AG10803 (cell line): ENCODE measurements at regions not wholly inside any gene's neighbourhood (a gene's known extent, or its start where the extent isn't known, plus 50 kb on each side); places are given as distances from the start of the nearest gene placed in this dataset.
"Not testable (repeated sequence)": the region's sequence is repeated elsewhere in the genome, so short reads cannot be mapped to it uniquely, and the experiment has no call there.

Experiments
- DNase-seq: peaks from one replicate; pipeline ENCODE4 v3.0.0; 2010; ENCODE audit warnings: low read depth
- H3K4me3 ChIP-seq: 2 replicates; pipeline ENCODE4 v1.5.1; 2011; ENCODE audit warnings: mild to moderate bottlenecking, low read length, control low read depth
- CTCF ChIP-seq: conservative IDR thresholded peaks from 2 replicates; pipeline ENCODE4 v1.5.1; 2011; ENCODE audit warnings: mild to moderate bottlenecking, low read length, control low read depth, inconsistent platforms

DNA sequence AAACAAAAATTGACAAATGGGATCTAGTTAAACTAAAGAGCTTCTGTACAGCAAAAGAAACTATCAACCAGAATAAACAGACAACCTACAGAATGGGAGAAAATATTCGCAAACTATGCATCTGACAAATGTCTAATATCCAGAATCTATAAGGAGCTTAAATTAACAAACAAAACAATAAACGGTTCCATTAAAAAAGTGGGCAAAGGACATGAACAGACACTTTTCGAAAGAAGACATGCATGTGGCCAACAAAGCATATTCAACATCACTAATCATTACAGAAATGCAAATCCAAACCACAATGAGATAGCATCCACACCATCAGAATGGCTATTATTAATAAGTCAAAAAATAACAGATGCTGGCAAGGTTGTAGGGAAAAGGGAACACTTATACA, 50.5 kb upstream of the MED13L start:
- H3K4me3 ChIP-seq, DNase-seq: not testable (repeated sequence)

GRCh38 chr12:116331876-116332275, 54.4 kb upstream of the MED13L start:
- TF ChIP-seq CTCF = no peak
- no peak overlapping the region for H3K4me3 ChIP-seq
- DNase-seq = no peak

DNA sequence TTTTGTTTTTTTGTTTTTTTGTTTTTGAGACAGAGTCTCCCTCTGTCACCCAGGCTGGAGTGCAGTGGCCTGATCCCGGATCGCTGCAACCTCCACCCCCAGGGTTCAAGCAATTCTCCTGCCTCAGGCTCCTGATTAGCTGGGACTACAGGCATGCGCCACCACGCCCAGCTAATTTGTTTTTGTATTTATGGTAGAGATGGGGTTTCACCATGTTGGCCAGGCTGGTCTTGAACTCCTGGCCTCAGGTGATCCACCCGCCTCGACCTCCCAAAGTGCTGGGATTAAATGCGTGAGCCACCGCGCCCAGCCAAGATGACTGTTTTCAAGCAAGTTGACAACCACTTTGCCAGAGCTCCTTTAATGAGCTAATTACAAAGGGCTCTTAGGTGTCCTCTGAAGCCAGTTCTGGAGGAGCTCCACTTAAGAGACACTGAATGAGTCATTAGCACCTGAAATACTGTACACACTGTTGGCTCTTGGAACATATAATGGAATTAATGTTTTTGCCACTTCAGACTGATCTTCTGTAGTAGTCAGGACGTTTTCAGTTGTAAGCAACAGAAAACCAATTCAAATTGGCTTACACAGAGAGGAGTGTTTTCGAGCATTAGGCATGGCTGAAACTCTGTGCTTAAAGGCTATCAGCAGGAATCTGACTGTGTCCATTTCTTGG, 55.4 kb upstream of the MED13L start:
- H3K4me3 ChIP-seq = no peak overlapping the region
- TF ChIP-seq CTCF = no peak
- no peak for DNase-seq

DNA sequence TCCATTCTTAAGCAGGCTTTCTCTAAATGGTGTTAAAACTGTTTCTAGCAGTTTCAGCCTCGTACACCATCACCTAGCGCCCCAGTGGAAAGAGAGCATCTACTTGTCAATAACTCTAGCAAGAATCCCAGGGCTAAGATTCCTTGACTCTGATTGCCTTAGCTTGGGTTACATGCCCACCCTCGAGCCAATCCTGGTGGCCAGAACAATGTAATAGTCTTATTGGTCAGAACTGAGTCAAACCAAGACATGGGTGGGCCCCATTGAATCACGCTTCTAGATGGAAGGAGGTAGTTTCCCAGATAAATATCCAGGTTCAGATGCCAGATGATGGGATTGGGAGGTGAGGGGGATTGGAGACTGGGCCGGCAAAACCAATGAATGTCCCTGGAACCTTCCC, 55.9 kb upstream of the MED13L start:
- no peak for TF ChIP-seq CTCF
- H3K4me3 ChIP-seq = no peak overlapping the region
- peak; percentile 39 for DNase-seq

- DNase-seq = peak; percentile 63
Observed at GRCh38 chr12:116336542-116337065, 59.1 kb upstream of the MED13L start.

DNA sequence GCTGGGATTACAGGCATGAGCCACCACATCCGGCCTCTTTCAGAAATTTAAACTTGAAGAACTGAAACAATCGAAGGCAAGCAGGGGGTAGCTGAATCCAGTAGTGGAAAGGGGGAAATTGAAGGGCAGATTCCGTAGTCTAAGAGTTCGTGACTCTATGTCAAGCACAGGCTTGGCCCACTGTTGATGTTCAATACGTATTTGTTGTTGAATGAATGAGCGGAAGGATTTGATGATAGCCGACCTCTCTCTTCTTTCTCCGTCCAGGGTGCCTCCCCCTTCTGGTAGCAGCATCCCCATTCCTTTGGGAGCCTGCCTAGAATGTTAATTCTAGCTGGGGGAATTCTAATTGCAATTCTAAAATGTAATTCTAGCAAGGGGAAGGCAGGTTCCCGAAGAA, 59.8 kb upstream of the MED13L start:
- no peak for DNase-seq
- no peak; the same call in 1 of the 2 replicates for TF ChIP-seq CTCF
- no peak overlapping the region for H3K4me3 ChIP-seq

More at GRCh38 chr12:116336542-116337065, 59.1 kb upstream of the MED13L start:
- no peak for TF ChIP-seq CTCF
- H3K4me3 ChIP-seq = no peak overlapping the region

DNA sequence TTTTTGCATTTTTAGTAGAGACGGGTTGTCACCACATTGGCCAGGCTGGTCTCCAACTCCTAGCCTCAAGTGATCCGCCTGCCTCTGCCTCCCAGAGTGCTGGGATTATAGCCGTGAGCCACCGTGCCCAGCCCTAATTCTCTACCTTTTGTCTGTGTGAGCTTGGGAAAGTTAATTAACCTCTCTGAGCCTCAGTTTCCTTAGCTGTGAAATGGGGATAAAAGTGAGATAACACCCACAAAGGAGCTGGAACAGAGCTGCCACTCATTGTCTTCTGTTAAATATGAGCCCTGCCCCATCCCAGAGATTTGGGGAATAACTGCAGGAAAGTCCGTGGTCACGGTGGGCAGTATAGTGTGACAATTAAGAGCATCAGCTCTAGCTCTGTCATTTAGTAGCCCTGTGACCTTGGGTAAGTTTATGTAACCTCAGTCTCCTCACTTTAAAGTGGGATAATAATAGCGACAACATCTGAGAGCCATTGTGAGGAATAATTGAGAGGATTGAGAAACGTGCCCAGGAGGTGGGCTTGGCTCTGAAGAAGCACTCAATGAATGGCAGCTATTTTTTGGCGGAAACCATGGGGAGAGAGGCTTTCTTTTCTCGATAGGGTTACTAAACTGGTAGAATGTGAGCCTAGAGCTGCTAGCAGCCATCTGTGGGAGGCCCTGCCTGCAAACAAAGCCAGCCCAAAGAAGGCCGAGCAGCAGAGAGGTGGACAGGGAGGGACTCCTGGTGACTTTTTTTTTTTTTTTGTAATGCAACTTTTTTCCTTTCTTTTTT, 60.8 kb upstream of the MED13L start:
- DNase-seq = no peak
- no peak overlapping the region for H3K4me3 ChIP-seq
- TF ChIP-seq CTCF = no peak
